H9 (cell line): ENCODE measurements at regions not wholly inside any gene's neighbourhood (a gene's known extent, or its start where the extent isn't known, plus 50 kb on each side); places are given as distances from the start of the nearest gene placed in this dataset.

Source experiments
- DNase-seq: peaks from one replicate; pipeline ENCODE4 v3.0.0-alpha.2; 2017
- H2AFZ ChIP-seq: one replicate; pipeline ENCODE4 v1.6.1; 2013; ENCODE audit warnings: mild to moderate bottlenecking, low read length, control low read depth, moderate library complexity
- H2AK5ac ChIP-seq: 2 replicates; pipeline ENCODE4 v1.6.1; 2013; ENCODE audit warnings: low read length, control low read depth, mixed read lengths; ENCODE audit not compliant: insufficient read length
- H2BK120ac ChIP-seq: one replicate; pipeline ENCODE4 v1.6.1; 2013; ENCODE audit warnings: low read depth, mild to moderate bottlenecking, low read length, control low read depth, inconsistent platforms; ENCODE audit not compliant: poor library complexity, severe bottlenecking
- H2BK12ac ChIP-seq: 2 replicates; pipeline ENCODE4 v1.6.1; 2013; ENCODE audit warnings: low read length, control low read depth, mixed read lengths, low read depth; ENCODE audit not compliant: insufficient read length
- H2BK15ac ChIP-seq: 2 replicates; pipeline ENCODE4 v1.6.1; 2013; ENCODE audit warnings: low read depth, low read length, control low read depth
- H2BK20ac ChIP-seq: one replicate; pipeline ENCODE4 v1.6.1; 2013; ENCODE audit warnings: low read depth, mild to moderate bottlenecking, low read length, control low read depth, inconsistent platforms; ENCODE audit not compliant: poor library complexity, severe bottlenecking
- H2BK5ac ChIP-seq: 2 replicates; pipeline ENCODE4 v1.6.1; 2013; ENCODE audit warnings: low read length, control low read depth, mixed read lengths; ENCODE audit not compliant: insufficient read length
- H3K14ac ChIP-seq: 2 replicates; pipeline ENCODE4 v1.6.1; 2013; ENCODE audit warnings: low read length, control low read depth; ENCODE audit not compliant: insufficient read depth
- H3K18ac ChIP-seq: 2 replicates; pipeline ENCODE4 v1.6.1; 2013; ENCODE audit warnings: low read depth, mild to moderate bottlenecking, mixed read lengths, low read length, control low read depth; ENCODE audit not compliant: insufficient read length
- H3K23ac ChIP-seq: 2 replicates; pipeline ENCODE4 v1.6.1; 2013; ENCODE audit warnings: low read length, control low read depth, mixed read lengths, low read depth; ENCODE audit not compliant: insufficient read length
- H3K23me2 ChIP-seq: 2 replicates; pipeline ENCODE4 v1.6.1; 2013; ENCODE audit warnings: low read depth, mild to moderate bottlenecking, mixed read lengths, low read length, control low read depth; ENCODE audit not compliant: insufficient read length, poor library complexity, severe bottlenecking
- H3K27ac ChIP-seq: 2 replicates; pipeline ENCODE4 v1.5.1; 2013; ENCODE audit warnings: low read length, control low read depth, mixed read lengths, low read depth; ENCODE audit not compliant: insufficient read length
- H3K27me3 ChIP-seq: 2 replicates; pipeline ENCODE4 v1.6.1; 2013; ENCODE audit warnings: low read length, control low read depth, inconsistent platforms; ENCODE audit not compliant: insufficient read depth
- H3K4ac ChIP-seq: 2 replicates; pipeline ENCODE4 v1.6.1; 2013; ENCODE audit warnings: low read depth, mild to moderate bottlenecking, control low read depth, inconsistent platforms, low read length, moderate library complexity
- H3K4me1 ChIP-seq: 2 replicates; pipeline ENCODE4 v1.6.1; 2013; ENCODE audit warnings: low read length, control low read depth, inconsistent platforms; ENCODE audit not compliant: insufficient read depth
- H3K4me2 ChIP-seq: 2 replicates; pipeline ENCODE4 v1.6.1; 2013; ENCODE audit warnings: low read length, control low read depth, mixed read lengths; ENCODE audit not compliant: insufficient read length, insufficient read depth
- H3K56ac ChIP-seq: 2 replicates; pipeline ENCODE4 v1.6.1; 2013; ENCODE audit warnings: low read depth, mild to moderate bottlenecking, mixed read lengths, low read length, control low read depth; ENCODE audit not compliant: insufficient read length
- H3K79me1 ChIP-seq: 2 replicates; pipeline ENCODE4 v1.6.1; 2013; ENCODE audit warnings: low read depth, mild to moderate bottlenecking, moderate library complexity, low read length, control low read depth, inconsistent platforms; ENCODE audit not compliant: insufficient read depth, poor library complexity, severe bottlenecking
- H3K79me2 ChIP-seq: 2 replicates; pipeline ENCODE4 v1.6.1; 2013; ENCODE audit warnings: low read length, control low read depth, inconsistent platforms; ENCODE audit not compliant: insufficient read depth
- H3K9ac ChIP-seq: 2 replicates; pipeline ENCODE4 v1.6.1; 2013; ENCODE audit warnings: low read length, control low read depth, mixed read lengths; ENCODE audit not compliant: insufficient read length; ENCODE audit errors: extremely low read depth
- H3K9me3 ChIP-seq: one replicate; pipeline ENCODE4 v1.6.1; 2013; ENCODE audit warnings: low read depth, low read length, inconsistent platforms; ENCODE audit not compliant: control insufficient read depth
- H3T11ph ChIP-seq: one replicate; pipeline ENCODE4 v1.6.1; 2013; ENCODE audit warnings: mild to moderate bottlenecking, low read length, control low read depth, inconsistent platforms
- H4K20me1 ChIP-seq: one replicate; pipeline ENCODE4 v1.6.1; 2013; ENCODE audit not compliant: control insufficient read depth, insufficient read length, insufficient read depth
- H4K5ac ChIP-seq: 2 replicates; pipeline ENCODE4 v1.6.1; 2013; ENCODE audit warnings: low read depth, mild to moderate bottlenecking, mixed read lengths, low read length, control low read depth; ENCODE audit not compliant: insufficient read length
- H4K8ac ChIP-seq: replicated peaks from 2 replicates; pipeline ENCODE4 v1.6.1; 2013; ENCODE audit warnings: low read length, control low read depth, mixed read lengths, low read depth; ENCODE audit not compliant: insufficient read length
- H4K91ac ChIP-seq: 2 replicates; pipeline ENCODE4 v1.6.1; 2013; ENCODE audit warnings: low read depth, mild to moderate bottlenecking, moderate library complexity, mixed read lengths, low read length, control low read depth; ENCODE audit not compliant: insufficient read length
- H3K27ac Mint-ChIP-seq, 3 experiments: 2 replicates in 2 of 3; 3 replicates in 1 of 3; pipeline ENCODE4 v1.8.0; 2020 to 2021; ENCODE audit warnings: mixed read lengths in 3 of 3, mild to moderate bottlenecking in 1 of 3, moderate library complexity in 1 of 3
- H3K27me3 Mint-ChIP-seq: 2 replicates; pipeline ENCODE4 v1.8.0; 2021; ENCODE audit warnings: low read depth, mild to moderate bottlenecking, moderate library complexity, mixed read lengths
- H3K36me3 Mint-ChIP-seq, 3 experiments: 2 replicates in 2 of 3; 3 replicates in 1 of 3; pipeline ENCODE4 v1.8.0; 2020 to 2021; ENCODE audit warnings: low read depth in 3 of 3, mixed read lengths in 3 of 3; ENCODE audit not compliant: insufficient read depth in 1 of 3
- H3K4me1 Mint-ChIP-seq, 2 experiments: 2 replicates each; pipeline ENCODE4 v1.8.0; 2020; ENCODE audit warnings: mixed read lengths in 2 of 2
- H3K4me3 Mint-ChIP-seq, 2 experiments: 2 replicates in 1 of 2; 3 replicates in 1 of 2; pipeline ENCODE4 v1.8.0; 2020 to 2021; ENCODE audit warnings: mild to moderate bottlenecking in 2 of 2, mixed read lengths in 2 of 2, moderate library complexity in 1 of 2
- H3K9me3 Mint-ChIP-seq, 2 experiments: 2 replicates in 1 of 2; 3 replicates in 1 of 2; pipeline ENCODE4 v1.8.0; 2020; ENCODE audit warnings: mild to moderate bottlenecking in 2 of 2, mixed read lengths in 2 of 2, moderate library complexity in 1 of 2
- CTCF ChIP-seq: fragments of 200-600 bp; sonication (generic); conservative IDR thresholded peaks from 3 replicates; pipeline ENCODE4 v1.8.0; 2021; ENCODE audit warnings: antibody characterized with exemption, mild to moderate bottlenecking
- WGBS: extraction: QIAGEN DNeasy Blood & Tissue Kit; methylation state at CpG from one replicate; pipeline ENCODE4 v1.1.7; 2013; ENCODE audit warnings: missing lambda C conversion rate, low lambda C conversion rate, mixed read lengths; ENCODE audit not compliant: insufficient read length; ENCODE audit errors: extremely low coverage; 5-methylcytosine and 5-hydroxymethylcytosine counted together

- Histone ChIP-seq H3T11ph (no peak overlapping the region), H2AFZ (no peak overlapping the region), H3K9me3 (no peaks in the 10 kb centered on the region), H3K14ac (no peak overlapping the region), H4K91ac (no peak overlapping the region), H3K9ac (no peak overlapping the region), H2BK120ac (no peak overlapping the region), H2BK15ac (no peak overlapping the region), H4K20me1 (no peaks in the 10 kb centered on the region), H4K5ac (no peak overlapping the region), H3K4me2 (no peak overlapping the region), H3K79me1 (no peaks in the 10 kb centered on the region), H3K56ac (no peak overlapping the region), H4K8ac (no peak overlapping the region), H3K4me1 (no peaks in the 10 kb centered on the region; the same call in 1 of the 2 replicates), H2AK5ac (no peak overlapping the region), H3K18ac (no peak overlapping the region), H3K23me2 (no peaks in the 10 kb centered on the region), H3K23ac (no peak overlapping the region), H3K4ac (no peak overlapping the region), H3K79me2 (no peaks in the 10 kb centered on the region), H2BK12ac (no peak overlapping the region), H3K27ac (no peak overlapping the region), H2BK20ac (no peak overlapping the region), H2BK5ac (no peak overlapping the region), H3K27me3 (no peaks in the 10 kb centered on the region)
- no peak for TF ChIP-seq CTCF
- WGBS, result no CpG with 5 or more reads among the region's 2 CpGs
- H3K4me1 Mint-ChIP-seq, result peaks cover 7 to 12% of the 10 kb centered on the region in 2 experiments
- no peaks in the 10 kb centered on the region for H3K9me3 Mint-ChIP-seq
- H3K27me3 Mint-ChIP-seq, result no peaks in the 10 kb centered on the region
- DNase-seq, result no peak
- H3K4me3 Mint-ChIP-seq, result no peak overlapping the region
- H3K36me3 Mint-ChIP-seq, result no peaks in the 10 kb centered on the region; a peak in 1 of 7 replicates
- H3K27ac Mint-ChIP-seq, result no peak overlapping the region
These were observed 68.6 kb downstream of the SLC25A47 start for GRCh38 chr14:100391724-100392123.
